T-helper 2 cell treated with Interferon-gamma antibody and Interleukin-4, amounts not matched to agents 5 μg/mL and 100 μg/mL, for 36 hours (primary cell): ENCODE measurements at regions not wholly inside any gene's neighbourhood (a gene's known extent, or its start where the extent isn't known, plus 50 kb on each side); places are given as distances from the start of the nearest gene placed in this dataset.

ENCODE experiments used
- DNase-seq: peaks from one replicate; pipeline ENCODE4 v3.0.0; 2021; ENCODE audit warnings: low spot score
- H3K27ac Mint-ChIP-seq: one replicate; pipeline ENCODE4 v1.8.0; 2021; ENCODE audit warnings: mild to moderate bottlenecking, mixed read lengths
- H3K27me3 Mint-ChIP-seq: one replicate; pipeline ENCODE4 v1.8.0; 2021; ENCODE audit warnings: low read depth, mixed read lengths
- H3K36me3 Mint-ChIP-seq: one replicate; pipeline ENCODE4 v1.8.0; 2021; ENCODE audit warnings: low read depth, mixed read lengths
- H3K4me1 Mint-ChIP-seq: one replicate; pipeline ENCODE4 v1.8.0; 2021; ENCODE audit warnings: low read depth, mixed read lengths
- H3K4me3 Mint-ChIP-seq: one replicate; pipeline ENCODE4 v1.8.0; 2022; ENCODE audit warnings: mild to moderate bottlenecking, moderate library complexity, mixed read lengths
- H3K9me3 Mint-ChIP-seq: one replicate; pipeline ENCODE4 v1.8.0; 2021; ENCODE audit warnings: mixed read lengths

GRCh38 chr4:178063568-178063967 lies 621.3 kb upstream of the AGA start:
- no peak for DNase-seq
- H3K4me3 Mint-ChIP-seq, result no peak overlapping the region
- H3K4me1 Mint-ChIP-seq, result no peaks in the 10 kb centered on the region
- no peak overlapping the region for H3K27ac Mint-ChIP-seq
- H3K9me3 Mint-ChIP-seq, result no peaks in the 10 kb centered on the region
- H3K36me3 Mint-ChIP-seq, result no peaks in the 10 kb centered on the region
- H3K27me3 Mint-ChIP-seq, result no peaks in the 10 kb centered on the region

GRCh38 chr4:178066338-178066941 lies 624.2 kb upstream of the AGA start:
- no peaks in the 10 kb centered on the region for H3K36me3 Mint-ChIP-seq
- no peak overlapping the region for H3K4me3 Mint-ChIP-seq
- H3K9me3 Mint-ChIP-seq, result no peaks in the 10 kb centered on the region
- no peaks in the 10 kb centered on the region for H3K27me3 Mint-ChIP-seq
- no peaks in the 10 kb centered on the region for H3K4me1 Mint-ChIP-seq
- DNase-seq, result no peak
- H3K27ac Mint-ChIP-seq, result no peak overlapping the region

- Mint-ChIP-seq H3K27ac (no peak overlapping the region), H3K4me1 (no peaks in the 10 kb centered on the region), H3K9me3 (no peaks in the 10 kb centered on the region), H3K4me3 (no peak overlapping the region), H3K36me3 (no peaks in the 10 kb centered on the region), H3K27me3 (no peaks in the 10 kb centered on the region)
- DNase-seq, result no peak
Observed at GRCh38 chr4:178068136-178068535, 625.9 kb upstream of the AGA start.

- Mint-ChIP-seq H3K27me3 (no peaks in the 10 kb centered on the region), H3K9me3 (no peaks in the 10 kb centered on the region), H3K4me3 (no peak overlapping the region), H3K27ac (no peak overlapping the region), H3K36me3 (no peaks in the 10 kb centered on the region), H3K4me1 (no peaks in the 10 kb centered on the region)
- DNase-seq, result no peak
Observed at GRCh38 chr4:178070163-178070562, 627.9 kb upstream of the AGA start.

GRCh38 chr4:178080312-178080711 lies 638.1 kb upstream of the AGA start:
- Mint-ChIP-seq H3K4me1 (no peaks in the 10 kb centered on the region), H3K27me3 (no peaks in the 10 kb centered on the region), H3K27ac (no peak overlapping the region), H3K9me3 (peaks cover 5% of the 10 kb centered on the region), H3K36me3 (no peaks in the 10 kb centered on the region), H3K4me3 (no peak overlapping the region)
- DNase-seq, result no peak

- no peaks in the 10 kb centered on the region for H3K36me3 Mint-ChIP-seq
- H3K27ac Mint-ChIP-seq, result no peak overlapping the region
- DNase-seq, result no peak
Observed at GRCh38 chr4:178081176-178081575, 638.9 kb upstream of the AGA start.

GRCh38 chr4:178081896-178082295 lies 639.7 kb upstream of the AGA start:
- no peaks in the 10 kb centered on the region for H3K4me1 Mint-ChIP-seq
- H3K9me3 Mint-ChIP-seq, result peaks cover 6% of the 10 kb centered on the region
- H3K36me3 Mint-ChIP-seq, result no peaks in the 10 kb centered on the region
- no peak overlapping the region for H3K4me3 Mint-ChIP-seq
- DNase-seq, result no peak
- H3K27ac Mint-ChIP-seq, result no peak overlapping the region
- H3K27me3 Mint-ChIP-seq, result no peaks in the 10 kb centered on the region

More at GRCh38 chr4:178081176-178081575, 638.9 kb upstream of the AGA start:
- Mint-ChIP-seq H3K9me3 (peaks cover 7% of the 10 kb centered on the region), H3K4me1 (no peaks in the 10 kb centered on the region), H3K27me3 (no peaks in the 10 kb centered on the region), H3K4me3 (no peak overlapping the region)

- H3K4me3 Mint-ChIP-seq, result no peak overlapping the region
- H3K27ac Mint-ChIP-seq, result no peak overlapping the region
- H3K9me3 Mint-ChIP-seq, result peaks cover 4% of the 10 kb centered on the region
- no peaks in the 10 kb centered on the region for H3K36me3 Mint-ChIP-seq
- DNase-seq, result no peak
- no peaks in the 10 kb centered on the region for H3K4me1 Mint-ChIP-seq
- no peaks in the 10 kb centered on the region for H3K27me3 Mint-ChIP-seq
Observed at GRCh38 chr4:178082906-178083305, 640.7 kb upstream of the AGA start.

GRCh38 chr4:178083968-178084367 lies 641.7 kb upstream of the AGA start:
- no peak overlapping the region for H3K27ac Mint-ChIP-seq
- no peaks in the 10 kb centered on the region for H3K27me3 Mint-ChIP-seq
- peaks cover 7% of the 10 kb centered on the region for H3K9me3 Mint-ChIP-seq
- no peak overlapping the region for H3K4me3 Mint-ChIP-seq
- H3K4me1 Mint-ChIP-seq, result no peaks in the 10 kb centered on the region
- H3K36me3 Mint-ChIP-seq, result no peaks in the 10 kb centered on the region
- DNase-seq, result no peak

- Mint-ChIP-seq H3K4me3 (no peak overlapping the region), H3K36me3 (no peaks in the 10 kb centered on the region), H3K9me3 (peaks cover 7% of the 10 kb centered on the region), H3K4me1 (no peaks in the 10 kb centered on the region), H3K27me3 (no peaks in the 10 kb centered on the region), H3K27ac (no peak overlapping the region)
- DNase-seq, result no peak
Observed at GRCh38 chr4:178086320-178086719, 644.1 kb upstream of the AGA start.

- Mint-ChIP-seq H3K9me3 (peaks cover 4% of the 10 kb centered on the region), H3K4me1 (no peaks in the 10 kb centered on the region), H3K27me3 (no peaks in the 10 kb centered on the region), H3K36me3 (no peaks in the 10 kb centered on the region), H3K4me3 (no peak overlapping the region), H3K27ac (no peak overlapping the region)
- DNase-seq, result no peak
Observed at GRCh38 chr4:178090640-178091411, 648.6 kb upstream of the AGA start.

- no peaks in the 10 kb centered on the region for H3K36me3 Mint-ChIP-seq
- H3K4me1 Mint-ChIP-seq, result no peaks in the 10 kb centered on the region
- H3K9me3 Mint-ChIP-seq, result peaks cover 10% of the 10 kb centered on the region
- DNase-seq, result no peak
- H3K27me3 Mint-ChIP-seq, result no peaks in the 10 kb centered on the region
- H3K27ac Mint-ChIP-seq, result no peak overlapping the region
- H3K4me3 Mint-ChIP-seq, result no peak overlapping the region
Observed at GRCh38 chr4:178102139-178102538, 659.9 kb upstream of the AGA start.

GRCh38 chr4:178105242-178105641 lies 663.0 kb upstream of the AGA start:
- H3K4me1 Mint-ChIP-seq, result no peaks in the 10 kb centered on the region
- no peak overlapping the region for H3K4me3 Mint-ChIP-seq
- no peaks in the 10 kb centered on the region for H3K27me3 Mint-ChIP-seq
- H3K27ac Mint-ChIP-seq, result no peak overlapping the region
- H3K36me3 Mint-ChIP-seq, result no peaks in the 10 kb centered on the region
- peaks cover 11% of the 10 kb centered on the region for H3K9me3 Mint-ChIP-seq
- no peak for DNase-seq

GRCh38 chr4:178136736-178137345 lies 694.6 kb upstream of the AGA start:
- H3K4me3 Mint-ChIP-seq, result no peak overlapping the region
- H3K4me1 Mint-ChIP-seq, result no peaks in the 10 kb centered on the region
- no peaks in the 10 kb centered on the region for H3K36me3 Mint-ChIP-seq
- no peak overlapping the region for H3K27ac Mint-ChIP-seq
- H3K27me3 Mint-ChIP-seq, result no peaks in the 10 kb centered on the region
- DNase-seq, result no peak
- peaks cover 11% of the 10 kb centered on the region for H3K9me3 Mint-ChIP-seq
